ENCODE measurements at regions not wholly inside any gene's neighbourhood (a gene's known extent, or its start where the extent isn't known, plus 50 kb on each side); places are given as distances from the start of the nearest gene placed in this dataset.

GRCh38 chr6:115631028-115631427, 429.7 kb downstream of the FRK start:
- ChIA-PET CTCF (no interaction called here), POLR2A (no interaction called here)
- DNase-seq, result no peak
- Mint-ChIP-seq H3K27ac (no peak overlapping the region), H3K36me3 (no peaks in the 10 kb centered on the region), H3K4me1 (no peaks in the 10 kb centered on the region), H3K27me3 (no peaks in the 10 kb centered on the region), H3K9me3 (peaks cover 0 to 8% (median 0%) of the 10 kb centered on the region in 11 donors), H3K4me3 (no peak overlapping the region)
- no peak overlapping the region for H3K27ac ChIP-seq (ENCODE audit: low read depth, low read length)
- intact Hi-C loops (cut with micrococcal nuclease), result no loop called here
- ATAC-seq, result no peak
- no peaks in the 10 kb centered on the region for H3K9me3 ChIP-seq (ENCODE audit: control insufficient read depth in 2 of 3, low read length in 3 of 3)
- no peaks in the 10 kb centered on the region for H3K36me3 ChIP-seq (ENCODE audit: control insufficient read depth in 2 of 3, insufficient read depth in 3 of 3, low read length in 3 of 3)
- no peaks in the 10 kb centered on the region for H3K27me3 ChIP-seq (ENCODE audit: control insufficient read depth in 2 of 2, insufficient read depth in 2 of 2, low read length in 2 of 2)
- H3K4me3 ChIP-seq (ENCODE audit: low read length), result no peak overlapping the region
- H3K4me1 ChIP-seq (ENCODE audit: control insufficient read depth in 2 of 2, insufficient read depth in 2 of 2, low read length in 2 of 2), result no peaks in the 10 kb centered on the region

DNA sequence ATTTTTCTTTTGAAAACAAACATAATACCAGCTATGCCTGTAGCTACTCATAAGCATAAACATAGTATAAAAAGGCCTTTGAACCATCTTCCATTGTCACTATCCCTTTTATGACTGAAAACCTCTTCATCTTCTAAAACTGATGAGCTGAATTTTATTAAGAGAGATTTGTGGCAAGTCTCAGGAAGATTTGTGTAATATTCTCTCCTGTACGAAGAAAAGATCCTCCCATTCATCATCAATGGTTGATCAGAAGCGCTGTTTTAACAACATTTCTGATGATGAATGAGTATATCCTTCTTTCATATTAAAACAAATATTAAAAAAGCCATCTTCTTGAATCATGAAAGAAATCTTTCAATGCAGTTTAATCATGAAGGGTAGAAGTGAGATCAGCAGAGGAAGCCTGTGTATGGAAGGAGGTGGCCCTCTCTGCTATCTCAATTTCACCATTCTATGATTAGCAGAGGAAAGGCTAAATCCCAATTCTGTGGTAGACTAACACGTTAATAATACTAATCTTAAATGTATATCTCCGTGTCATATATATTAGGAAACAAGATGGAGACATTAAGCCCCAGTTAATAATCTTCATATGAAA, 430.2 kb downstream of the FRK start:
- Mint-ChIP-seq H3K27ac (no peak overlapping the region), H3K9me3 (peaks cover 0 to 5% (median 0%) of the 10 kb centered on the region in 11 donors), H3K36me3 (no peaks in the 10 kb centered on the region), H3K4me3 (no peak overlapping the region), H3K27me3 (no peaks in the 10 kb centered on the region), H3K4me1 (no peaks in the 10 kb centered on the region)
- CTCF ChIA-PET, result no interaction called here
- Histone ChIP-seq H3K27me3 (ENCODE audit: control insufficient read depth in 2 of 2, insufficient read depth in 2 of 2, low read length in 2 of 2) (no peaks in the 10 kb centered on the region), H3K27ac (ENCODE audit: low read depth, low read length) (no peak overlapping the region), H3K9me3 (ENCODE audit: control insufficient read depth in 2 of 3, low read length in 3 of 3) (no peaks in the 10 kb centered on the region), H3K4me1 (ENCODE audit: control insufficient read depth in 2 of 2, insufficient read depth in 2 of 2, low read length in 2 of 2) (no peaks in the 10 kb centered on the region), H3K36me3 (ENCODE audit: control insufficient read depth in 2 of 3, insufficient read depth in 3 of 3, low read length in 3 of 3) (no peaks in the 10 kb centered on the region), H3K4me3 (ENCODE audit: low read length) (no peak overlapping the region)
- no peak for DNase-seq
- POLR2A ChIA-PET, result no interaction called here
- intact Hi-C loops (cut with micrococcal nuclease), result no loop called here
- ATAC-seq, result no peak

- CTCF ChIA-PET, result no interaction called here
- ATAC-seq, result no peak
- no peak overlapping the region for H3K4me3 ChIP-seq (ENCODE audit: low read length)
These were observed 431.3 kb downstream of the FRK start for GRCh38 chr6:115629415-115629814.

GRCh38 chr6:115618256-115618655, 442.4 kb downstream of the FRK start:
- Histone ChIP-seq H3K36me3 (ENCODE audit: control insufficient read depth in 2 of 3, insufficient read depth in 3 of 3, low read length in 3 of 3) (no peaks in the 10 kb centered on the region), H3K27ac (ENCODE audit: low read depth, low read length) (no peak overlapping the region), H3K4me1 (ENCODE audit: control insufficient read depth in 2 of 2, insufficient read depth in 2 of 2, low read length in 2 of 2) (no peaks in the 10 kb centered on the region), H3K9me3 (ENCODE audit: control insufficient read depth in 2 of 3, low read length in 3 of 3) (peaks cover 0 to 4% (median 0%) of the 10 kb centered on the region in 3 experiments), H3K4me3 (ENCODE audit: low read length) (no peak overlapping the region), H3K27me3 (ENCODE audit: control insufficient read depth in 2 of 2, insufficient read depth in 2 of 2, low read length in 2 of 2) (no peaks in the 10 kb centered on the region)
- Mint-ChIP-seq H3K4me3 (no peak overlapping the region), H3K27me3 (no peaks in the 10 kb centered on the region), H3K27ac (no peak overlapping the region), H3K36me3 (no peaks in the 10 kb centered on the region), H3K9me3 (peaks cover 0 to 24% (median 4%) of the 10 kb centered on the region in 11 donors), H3K4me1 (no peaks in the 10 kb centered on the region)
- intact Hi-C loops (cut with micrococcal nuclease), result no loop called here
- no peak for ATAC-seq
- POLR2A ChIA-PET, result no interaction called here
- CTCF ChIA-PET, result no interaction called here
- no peak for DNase-seq

More at GRCh38 chr6:115629415-115629814, 431.3 kb downstream of the FRK start:
- Histone ChIP-seq H3K36me3 (ENCODE audit: control insufficient read depth in 2 of 3, insufficient read depth in 3 of 3, low read length in 3 of 3) (no peaks in the 10 kb centered on the region), H3K9me3 (ENCODE audit: control insufficient read depth in 2 of 3, low read length in 3 of 3) (no peaks in the 10 kb centered on the region), H3K27ac (ENCODE audit: low read depth, low read length) (no peak overlapping the region), H3K27me3 (ENCODE audit: control insufficient read depth in 2 of 2, insufficient read depth in 2 of 2, low read length in 2 of 2) (no peaks in the 10 kb centered on the region), H3K4me1 (ENCODE audit: control insufficient read depth in 2 of 2, insufficient read depth in 2 of 2, low read length in 2 of 2) (no peaks in the 10 kb centered on the region)
- no peaks in the 10 kb centered on the region for H3K36me3 Mint-ChIP-seq
- H3K4me1 Mint-ChIP-seq, result no peaks in the 10 kb centered on the region
- intact Hi-C loops (cut with micrococcal nuclease), result no loop called here
- POLR2A ChIA-PET, result no interaction called here
- H3K9me3 Mint-ChIP-seq, result peaks cover 0 to 5% (median 0%) of the 10 kb centered on the region in 11 donors
- H3K27me3 Mint-ChIP-seq, result no peaks in the 10 kb centered on the region
- no peak overlapping the region for H3K4me3 Mint-ChIP-seq
- no peak for DNase-seq
- H3K27ac Mint-ChIP-seq, result no peak overlapping the region

DNA sequence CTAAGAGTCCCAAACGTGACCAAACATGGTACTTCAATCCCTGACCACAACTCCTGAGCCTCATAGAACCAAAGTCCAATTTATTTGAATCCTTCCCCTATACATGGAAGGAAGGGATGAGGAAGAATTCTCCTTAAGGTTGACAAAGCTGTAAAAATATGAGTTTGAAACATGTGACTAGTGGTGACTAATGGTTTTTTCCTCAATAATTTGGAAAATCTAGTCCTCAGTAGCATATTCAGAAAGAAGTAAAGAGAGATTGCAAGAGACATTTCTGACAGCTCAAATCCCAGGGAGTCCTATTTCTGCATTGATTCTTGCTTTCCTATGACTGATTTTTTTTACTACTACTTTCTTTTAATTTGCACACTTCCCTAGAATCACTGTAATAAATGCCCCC, 443.7 kb downstream of the FRK start:
- no peak overlapping the region for H3K27ac ChIP-seq (ENCODE audit: low read depth, low read length)
- no peak overlapping the region for H3K4me3 ChIP-seq (ENCODE audit: low read length)
- no peak for DNase-seq
- no peak for ATAC-seq
- H3K27ac Mint-ChIP-seq, result no peak overlapping the region
- H3K4me1 ChIP-seq (ENCODE audit: control insufficient read depth in 2 of 2, insufficient read depth in 2 of 2, low read length in 2 of 2), result no peaks in the 10 kb centered on the region
- no peaks in the 10 kb centered on the region for H3K36me3 Mint-ChIP-seq
- H3K9me3 Mint-ChIP-seq, result peaks cover 0 to 24% (median 4%) of the 10 kb centered on the region in 11 donors
- no peaks in the 10 kb centered on the region for H3K36me3 ChIP-seq (ENCODE audit: control insufficient read depth in 2 of 3, insufficient read depth in 3 of 3, low read length in 3 of 3)
- ChIA-PET POLR2A (no interaction called here), CTCF (no interaction called here)
- no peaks in the 10 kb centered on the region for H3K4me1 Mint-ChIP-seq
- intact Hi-C loops (cut with micrococcal nuclease), result no loop called here
- no peak overlapping the region for H3K4me3 Mint-ChIP-seq
- H3K27me3 ChIP-seq (ENCODE audit: control insufficient read depth in 2 of 2, insufficient read depth in 2 of 2, low read length in 2 of 2), result no peaks in the 10 kb centered on the region
- H3K9me3 ChIP-seq (ENCODE audit: control insufficient read depth in 2 of 3, low read length in 3 of 3), result peaks cover 0 to 4% (median 0%) of the 10 kb centered on the region in 3 experiments
- no peaks in the 10 kb centered on the region for H3K27me3 Mint-ChIP-seq

DNA sequence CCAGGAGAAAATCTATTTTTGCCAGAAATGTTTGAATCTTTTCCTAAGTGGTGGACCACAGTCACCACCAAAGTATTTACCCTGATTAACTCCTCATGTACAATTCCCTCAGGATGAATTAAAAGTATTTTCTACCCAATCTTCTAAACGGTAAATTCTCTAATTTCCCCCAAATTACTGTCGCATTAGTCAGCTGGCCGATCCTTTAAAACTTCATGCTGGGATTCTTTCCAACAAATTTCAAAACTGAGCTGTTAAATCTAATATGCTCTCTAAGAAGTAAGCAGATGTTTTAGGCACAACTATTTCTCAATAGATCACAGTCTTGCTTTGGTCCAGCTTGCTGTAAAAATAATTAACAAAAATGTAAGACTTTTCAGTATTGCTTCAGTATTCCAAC, 447.2 kb downstream of the FRK start:
- no peaks in the 10 kb centered on the region for H3K27me3 ChIP-seq (ENCODE audit: control insufficient read depth in 2 of 2, insufficient read depth in 2 of 2, low read length in 2 of 2)
- Mint-ChIP-seq H3K36me3 (no peaks in the 10 kb centered on the region), H3K4me1 (no peaks in the 10 kb centered on the region), H3K4me3 (no peak overlapping the region), H3K27me3 (no peaks in the 10 kb centered on the region), H3K9me3 (peaks cover 0 to 31% (median 4%) of the 10 kb centered on the region in 11 donors), H3K27ac (no peak overlapping the region)
- ChIA-PET CTCF (no interaction called here), POLR2A (no interaction called here)
- no peaks in the 10 kb centered on the region for H3K36me3 ChIP-seq (ENCODE audit: control insufficient read depth in 2 of 3, insufficient read depth in 3 of 3, low read length in 3 of 3)
- no peaks in the 10 kb centered on the region for H3K4me1 ChIP-seq (ENCODE audit: control insufficient read depth in 2 of 2, insufficient read depth in 2 of 2, low read length in 2 of 2)
- H3K27ac ChIP-seq (ENCODE audit: low read depth, low read length), result no peak overlapping the region
- DNase-seq, result no peak
- H3K9me3 ChIP-seq (ENCODE audit: control insufficient read depth in 2 of 3, low read length in 3 of 3), result peaks cover 0 to 4% (median 0%) of the 10 kb centered on the region in 3 experiments
- no peak for ATAC-seq
- no peak overlapping the region for H3K4me3 ChIP-seq (ENCODE audit: low read length)
- intact Hi-C loops (cut with micrococcal nuclease), result no loop called here

- H3K27me3 ChIP-seq (ENCODE audit: control insufficient read depth in 2 of 2, insufficient read depth in 2 of 2, low read length in 2 of 2), result no peaks in the 10 kb centered on the region
- no peak overlapping the region for H3K27ac ChIP-seq (ENCODE audit: low read depth, low read length)
- Mint-ChIP-seq H3K36me3 (no peaks in the 10 kb centered on the region), H3K27me3 (no peaks in the 10 kb centered on the region), H3K27ac (no peak overlapping the region), H3K9me3 (peaks cover 0 to 31% (median 4%) of the 10 kb centered on the region in 11 donors), H3K4me1 (no peaks in the 10 kb centered on the region), H3K4me3 (no peak overlapping the region)
- no peak overlapping the region for H3K4me3 ChIP-seq (ENCODE audit: low read length)
- DNase-seq (no peak), ATAC-seq (no peak)
- peaks cover 0 to 4% (median 0%) of the 10 kb centered on the region in 3 experiments for H3K9me3 ChIP-seq (ENCODE audit: control insufficient read depth in 2 of 3, low read length in 3 of 3)
- CTCF ChIA-PET, result no interaction called here
- POLR2A ChIA-PET, result no interaction called here
- intact Hi-C loops (cut with micrococcal nuclease), result no loop called here
- H3K4me1 ChIP-seq (ENCODE audit: control insufficient read depth in 2 of 2, insufficient read depth in 2 of 2, low read length in 2 of 2), result no peaks in the 10 kb centered on the region
- H3K36me3 ChIP-seq (ENCODE audit: control insufficient read depth in 2 of 3, insufficient read depth in 3 of 3, low read length in 3 of 3), result no peaks in the 10 kb centered on the region
These were observed 447.8 kb downstream of the FRK start for GRCh38 chr6:115612796-115613479.

Data from naive thymus-derived CD4-positive, alpha-beta T cell (primary cell).